Nephron progenitor cell (in vitro differentiated cells): ENCODE measurements at regions not wholly inside any gene's neighbourhood (a gene's known extent, or its start where the extent isn't known, plus 50 kb on each side); places are given as distances from the start of the nearest gene placed in this dataset.

Experiments
- DNase-seq: peaks from one replicate; pipeline ENCODE4 v3.0.0; 2021
- H3K27ac Mint-ChIP-seq: 2 replicates; pipeline ENCODE4 v1.8.0; 2021; ENCODE audit warnings: mild to moderate bottlenecking, moderate library complexity, mixed read lengths
- H3K27me3 Mint-ChIP-seq: 2 replicates; pipeline ENCODE4 v1.8.0; 2021; ENCODE audit warnings: mild to moderate bottlenecking, low read depth, mixed read lengths; ENCODE audit not compliant: poor library complexity
- H3K36me3 Mint-ChIP-seq: 2 replicates; pipeline ENCODE4 v1.8.0; 2021; ENCODE audit warnings: low read depth, mixed read lengths
- H3K4me1 Mint-ChIP-seq: 2 replicates; pipeline ENCODE4 v1.8.0; 2021; ENCODE audit warnings: mixed read lengths
- H3K4me3 Mint-ChIP-seq: 2 replicates; pipeline ENCODE4 v1.8.0; 2021; ENCODE audit warnings: mild to moderate bottlenecking, moderate library complexity, mixed read lengths
- H3K9me3 Mint-ChIP-seq: 2 replicates; pipeline ENCODE4 v1.8.0; 2021; ENCODE audit warnings: mild to moderate bottlenecking, moderate library complexity, mixed read lengths
- CTCF ChIP-seq: fragments of 200-600 bp; sonication (generic); IDR thresholded peaks from 2 replicates; pipeline ENCODE4 v1.5.0; 2021; ENCODE audit warnings: antibody characterized with exemption

DNA sequence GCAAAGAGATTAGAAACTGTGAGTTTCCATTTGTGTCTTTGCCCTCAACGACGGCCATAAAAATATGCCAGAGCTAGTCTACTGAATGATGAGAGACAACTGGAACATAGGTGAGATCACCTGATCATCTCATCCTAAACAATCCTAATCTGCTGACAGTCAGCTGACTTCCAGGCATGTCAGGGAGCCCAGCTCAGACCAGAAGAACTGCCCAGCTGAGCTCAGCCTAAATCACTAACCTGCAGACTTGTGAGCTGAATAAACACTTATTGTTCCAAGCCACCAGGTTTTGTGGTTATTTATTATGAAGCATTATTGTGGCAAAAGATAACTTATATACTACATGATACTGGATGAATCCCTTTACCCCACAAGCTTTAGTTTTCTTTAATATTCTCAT is 118.9 kb upstream of the PLEKHG7 start:
- DNase-seq, result no peak
- H3K4me1 Mint-ChIP-seq, result no peaks in the 10 kb centered on the region
- H3K36me3 Mint-ChIP-seq, result peaks cover 5% of the 10 kb centered on the region
- H3K27ac Mint-ChIP-seq, result no peak overlapping the region
- TF ChIP-seq CTCF, result no peak
- no peaks in the 10 kb centered on the region for H3K27me3 Mint-ChIP-seq
- peaks cover 19% of the 10 kb centered on the region for H3K9me3 Mint-ChIP-seq
- H3K4me3 Mint-ChIP-seq, result no peak overlapping the region

DNA sequence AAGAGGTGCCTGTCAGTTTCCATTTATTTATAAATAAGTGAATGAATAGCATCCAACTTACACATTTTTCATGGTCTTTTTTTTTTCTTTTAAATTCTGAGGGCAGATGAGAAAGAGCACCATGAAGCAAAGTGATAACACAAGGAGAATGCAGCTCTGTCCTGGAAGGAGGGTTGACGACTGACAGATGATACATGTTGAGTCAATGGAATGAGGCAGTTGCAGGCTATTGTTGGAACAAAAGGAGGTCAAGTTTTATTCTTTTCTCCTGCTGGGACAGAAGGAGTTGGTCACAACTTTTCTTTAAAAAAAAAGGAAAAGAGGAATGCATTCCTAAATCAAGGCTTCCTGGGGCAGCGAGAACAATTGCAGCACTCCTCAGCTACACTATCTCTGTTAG is 119.9 kb upstream of the PLEKHG7 start:
- DNase-seq, result no peak
- TF ChIP-seq CTCF, result no peak

DNA sequence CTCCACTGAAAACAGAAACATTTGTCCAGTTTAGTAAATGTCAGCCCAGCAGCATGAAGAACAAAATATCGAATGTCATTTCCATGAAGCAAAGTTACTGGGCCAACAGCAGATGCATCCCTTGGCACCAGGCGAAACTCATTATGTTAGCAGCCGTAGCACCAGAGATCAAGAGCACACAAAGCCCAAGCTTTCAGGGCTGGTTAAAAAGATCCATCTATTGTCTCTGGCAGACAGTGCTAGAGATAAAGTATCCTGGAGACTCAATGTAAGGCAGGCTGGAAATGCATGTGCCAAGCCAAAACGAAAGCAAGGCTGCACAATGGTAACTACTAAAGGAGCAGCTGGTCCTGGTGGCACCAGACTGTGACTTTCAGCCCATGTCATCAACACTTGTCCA is 120.3 kb upstream of the PLEKHG7 start:
- TF ChIP-seq CTCF, result no peak
- H3K27me3 Mint-ChIP-seq, result no peaks in the 10 kb centered on the region
- no peaks in the 10 kb centered on the region for H3K4me1 Mint-ChIP-seq
- no peak overlapping the region for H3K27ac Mint-ChIP-seq
- peaks cover 19% of the 10 kb centered on the region for H3K9me3 Mint-ChIP-seq
- H3K36me3 Mint-ChIP-seq, result peaks cover 5% of the 10 kb centered on the region
- H3K4me3 Mint-ChIP-seq, result no peak overlapping the region
- DNase-seq, result no peak

More for the DNA sequence above, 119.9 kb upstream of the PLEKHG7 start:
- no peak overlapping the region for H3K4me3 Mint-ChIP-seq
- H3K27ac Mint-ChIP-seq, result no peak overlapping the region
- H3K27me3 Mint-ChIP-seq, result no peaks in the 10 kb centered on the region
- peaks cover 5% of the 10 kb centered on the region for H3K36me3 Mint-ChIP-seq
- no peaks in the 10 kb centered on the region for H3K4me1 Mint-ChIP-seq
- H3K9me3 Mint-ChIP-seq, result peaks cover 19% of the 10 kb centered on the region

DNA sequence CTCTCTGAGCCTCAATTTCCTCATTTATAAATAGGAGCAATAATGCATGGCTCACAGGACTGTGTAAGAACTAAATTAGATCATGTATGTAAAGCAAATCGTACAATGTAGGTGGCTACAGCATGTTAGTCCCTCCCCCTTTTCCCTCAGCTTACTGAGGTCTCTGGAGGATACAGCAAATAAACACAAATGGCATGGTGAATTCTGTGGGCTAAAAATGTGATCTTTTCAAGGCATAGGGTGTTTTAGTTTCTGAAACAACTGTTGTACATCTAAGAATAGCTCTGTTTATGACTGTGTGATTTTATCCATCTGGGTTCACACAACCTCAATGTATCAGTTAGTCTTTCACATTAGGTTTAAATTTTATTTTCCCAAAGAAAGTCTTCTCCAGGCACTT is 121.2 kb upstream of the PLEKHG7 start:
- Mint-ChIP-seq H3K27ac (no peak overlapping the region), H3K4me3 (no peak overlapping the region), H3K36me3 (peaks cover 5% of the 10 kb centered on the region), H3K4me1 (no peaks in the 10 kb centered on the region), H3K9me3 (peaks cover 19% of the 10 kb centered on the region), H3K27me3 (no peaks in the 10 kb centered on the region)
- TF ChIP-seq CTCF, result no peak
- no peak for DNase-seq

DNA sequence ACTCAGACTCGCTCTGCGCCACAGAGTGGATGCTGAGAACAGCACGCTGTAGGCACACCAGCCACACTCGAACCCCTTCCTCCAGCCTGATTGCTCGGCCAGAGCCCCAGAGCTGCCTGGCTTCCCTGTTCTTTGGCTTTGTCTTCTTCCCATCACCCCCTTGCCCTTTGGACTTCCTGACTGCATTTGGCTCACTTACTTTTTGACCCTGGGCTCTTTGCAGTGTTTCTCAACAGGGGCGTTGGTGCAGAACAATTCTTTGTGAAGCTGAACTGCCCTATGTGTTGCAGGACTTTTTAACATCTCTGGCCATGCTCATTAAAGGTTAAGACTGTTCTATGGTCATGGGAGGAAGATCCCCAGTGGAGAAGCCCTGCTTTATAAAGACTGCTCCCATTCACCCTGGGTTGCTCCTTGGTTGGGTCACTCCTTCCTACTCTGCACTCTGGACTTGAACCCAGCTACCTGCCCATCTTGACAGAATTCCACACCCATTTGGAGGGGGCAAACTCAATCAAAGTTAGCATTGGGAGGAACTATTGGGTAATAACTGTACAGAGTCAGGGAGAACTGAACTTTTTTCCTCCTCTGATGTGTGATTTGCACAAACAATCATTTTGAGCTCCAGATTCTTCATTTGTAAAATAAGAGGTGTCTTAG is 127.7 kb upstream of the PLEKHG7 start:
- DNase-seq, result no peak
- peaks cover 13% of the 10 kb centered on the region for H3K4me1 Mint-ChIP-seq
- no peaks in the 10 kb centered on the region for H3K36me3 Mint-ChIP-seq
- H3K27me3 Mint-ChIP-seq, result no peaks in the 10 kb centered on the region
- H3K9me3 Mint-ChIP-seq, result peaks cover 4% of the 10 kb centered on the region
- TF ChIP-seq CTCF, result no peak
- no peak overlapping the region for H3K4me3 Mint-ChIP-seq
- H3K27ac Mint-ChIP-seq, result peak overlapping the region; percentile 39

DNA sequence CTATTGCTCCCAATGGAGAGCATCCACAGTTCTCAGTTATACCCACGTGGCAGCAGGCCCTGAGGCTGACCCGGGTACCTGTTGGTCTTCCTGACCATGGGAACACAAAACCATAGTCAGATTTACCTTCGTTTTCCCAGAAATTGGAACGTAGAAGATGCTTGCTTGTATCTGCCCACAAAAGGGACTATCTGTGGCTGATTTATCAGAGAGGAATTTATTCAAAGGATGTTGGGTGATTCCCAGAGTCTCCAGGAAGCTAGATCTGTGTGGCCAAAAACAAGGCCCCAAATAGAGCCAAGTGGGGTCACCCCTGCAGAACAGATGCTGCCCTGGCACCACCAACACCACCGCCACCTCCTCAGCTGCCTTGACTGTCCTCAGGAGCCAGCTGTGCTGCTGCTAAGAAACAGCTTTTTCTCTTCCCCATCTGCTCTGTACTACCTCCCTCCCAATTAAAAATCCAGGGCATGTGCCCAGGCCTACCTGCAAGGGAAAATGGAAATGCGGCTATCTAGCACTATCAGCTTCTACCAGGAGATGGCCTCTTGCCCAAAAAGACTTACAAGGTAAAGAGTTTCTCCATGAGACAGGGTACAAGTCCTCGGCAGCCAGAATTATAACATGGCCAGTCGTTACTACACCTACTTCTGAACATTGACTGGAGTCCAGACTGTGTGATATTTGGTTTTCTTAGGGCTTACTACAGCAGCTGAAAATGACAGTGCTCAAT is 128.6 kb upstream of the PLEKHG7 start:
- no peak overlapping the region for H3K4me3 Mint-ChIP-seq
- H3K36me3 Mint-ChIP-seq, result no peaks in the 10 kb centered on the region
- peaks cover 4% of the 10 kb centered on the region for H3K9me3 Mint-ChIP-seq
- no peak overlapping the region for H3K27ac Mint-ChIP-seq
- TF ChIP-seq CTCF, result no peak
- H3K4me1 Mint-ChIP-seq, result peaks cover 13% of the 10 kb centered on the region
- H3K27me3 Mint-ChIP-seq, result no peaks in the 10 kb centered on the region
- DNase-seq, result no peak
